ENCODE measurements at regions not wholly inside any gene's neighbourhood (a gene's known extent, or its start where the extent isn't known, plus 50 kb on each side); places are given as distances from the start of the nearest gene placed in this dataset.

DNA sequence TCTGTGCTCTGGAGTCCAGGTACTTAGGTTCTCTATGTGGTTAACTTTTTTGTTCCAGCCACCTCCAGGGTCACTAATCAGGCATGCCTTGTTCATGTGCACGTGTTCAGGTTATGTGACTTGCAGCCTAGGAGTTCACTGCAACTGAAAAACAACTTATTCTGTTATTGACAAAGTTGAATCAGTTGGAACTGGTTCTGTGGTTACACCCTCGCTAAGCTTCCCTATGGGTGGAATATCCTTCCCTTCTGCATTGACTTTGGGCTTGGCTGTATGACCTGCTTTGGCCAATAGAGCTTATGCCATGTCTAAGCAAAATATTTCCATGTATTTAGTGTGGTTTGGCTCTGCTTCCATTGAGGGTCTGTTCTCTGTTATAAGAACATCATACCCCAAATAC lies 66.0 kb upstream of the DNAH14 start:
- TF ChIP-seq ZNF114 (CRISPR knock-in tag; IDR thresholded peaks at IDR 0.05) = no peak
- TF ChIP-seq, protein P1, sequence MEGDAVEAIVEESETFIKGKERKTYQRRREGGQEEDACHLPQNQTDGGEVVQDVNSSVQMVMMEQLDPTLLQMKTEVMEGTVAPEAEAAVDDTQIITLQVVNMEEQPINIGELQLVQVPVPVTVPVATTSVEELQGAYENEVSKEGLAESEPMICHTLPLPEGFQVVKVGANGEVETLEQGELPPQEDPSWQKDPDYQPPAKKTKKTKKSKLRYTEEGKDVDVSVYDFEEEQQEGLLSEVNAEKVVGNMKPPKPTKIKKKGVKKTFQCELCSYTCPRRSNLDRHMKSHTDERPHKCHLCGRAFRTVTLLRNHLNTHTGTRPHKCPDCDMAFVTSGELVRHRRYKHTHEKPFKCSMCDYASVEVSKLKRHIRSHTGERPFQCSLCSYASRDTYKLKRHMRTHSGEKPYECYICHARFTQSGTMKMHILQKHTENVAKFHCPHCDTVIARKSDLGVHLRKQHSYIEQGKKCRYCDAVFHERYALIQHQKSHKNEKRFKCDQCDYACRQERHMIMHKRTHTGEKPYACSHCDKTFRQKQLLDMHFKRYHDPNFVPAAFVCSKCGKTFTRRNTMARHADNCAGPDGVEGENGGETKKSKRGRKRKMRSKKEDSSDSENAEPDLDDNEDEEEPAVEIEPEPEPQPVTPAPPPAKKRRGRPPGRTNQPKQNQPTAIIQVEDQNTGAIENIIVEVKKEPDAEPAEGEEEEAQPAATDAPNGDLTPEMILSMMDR (conservative IDR thresholded peaks at IDR 0.05; ENCODE audit: low read depth in 2 of 2) = no peak
- TF ChIP-seq POLR2AphosphoS5 (IDR thresholded peaks at IDR 0.05; ENCODE audit: low read depth) = no peak
- TF ChIP-seq EZH2 (IDR thresholded peaks at IDR 0.05; ENCODE audit: low read depth, unreplicated experiment) = no peak
- no peak for TF ChIP-seq EZH2phosphoT487 (IDR thresholded peaks at IDR 0.05; ENCODE audit: unreplicated experiment)
- TF ChIP-seq, protein P2, sequence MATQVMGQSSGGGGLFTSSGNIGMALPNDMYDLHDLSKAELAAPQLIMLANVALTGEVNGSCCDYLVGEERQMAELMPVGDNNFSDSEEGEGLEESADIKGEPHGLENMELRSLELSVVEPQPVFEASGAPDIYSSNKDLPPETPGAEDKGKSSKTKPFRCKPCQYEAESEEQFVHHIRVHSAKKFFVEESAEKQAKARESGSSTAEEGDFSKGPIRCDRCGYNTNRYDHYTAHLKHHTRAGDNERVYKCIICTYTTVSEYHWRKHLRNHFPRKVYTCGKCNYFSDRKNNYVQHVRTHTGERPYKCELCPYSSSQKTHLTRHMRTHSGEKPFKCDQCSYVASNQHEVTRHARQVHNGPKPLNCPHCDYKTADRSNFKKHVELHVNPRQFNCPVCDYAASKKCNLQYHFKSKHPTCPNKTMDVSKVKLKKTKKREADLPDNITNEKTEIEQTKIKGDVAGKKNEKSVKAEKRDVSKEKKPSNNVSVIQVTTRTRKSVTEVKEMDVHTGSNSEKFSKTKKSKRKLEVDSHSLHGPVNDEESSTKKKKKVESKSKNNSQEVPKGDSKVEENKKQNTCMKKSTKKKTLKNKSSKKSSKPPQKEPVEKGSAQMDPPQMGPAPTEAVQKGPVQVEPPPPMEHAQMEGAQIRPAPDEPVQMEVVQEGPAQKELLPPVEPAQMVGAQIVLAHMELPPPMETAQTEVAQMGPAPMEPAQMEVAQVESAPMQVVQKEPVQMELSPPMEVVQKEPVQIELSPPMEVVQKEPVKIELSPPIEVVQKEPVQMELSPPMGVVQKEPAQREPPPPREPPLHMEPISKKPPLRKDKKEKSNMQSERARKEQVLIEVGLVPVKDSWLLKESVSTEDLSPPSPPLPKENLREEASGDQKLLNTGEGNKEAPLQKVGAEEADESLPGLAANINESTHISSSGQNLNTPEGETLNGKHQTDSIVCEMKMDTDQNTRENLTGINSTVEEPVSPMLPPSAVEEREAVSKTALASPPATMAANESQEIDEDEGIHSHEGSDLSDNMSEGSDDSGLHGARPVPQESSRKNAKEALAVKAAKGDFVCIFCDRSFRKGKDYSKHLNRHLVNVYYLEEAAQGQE (IDR thresholded peaks at IDR 0.05; ENCODE audit: unreplicated experiment) = no peak
- TF ChIP-seq, protein P3, sequence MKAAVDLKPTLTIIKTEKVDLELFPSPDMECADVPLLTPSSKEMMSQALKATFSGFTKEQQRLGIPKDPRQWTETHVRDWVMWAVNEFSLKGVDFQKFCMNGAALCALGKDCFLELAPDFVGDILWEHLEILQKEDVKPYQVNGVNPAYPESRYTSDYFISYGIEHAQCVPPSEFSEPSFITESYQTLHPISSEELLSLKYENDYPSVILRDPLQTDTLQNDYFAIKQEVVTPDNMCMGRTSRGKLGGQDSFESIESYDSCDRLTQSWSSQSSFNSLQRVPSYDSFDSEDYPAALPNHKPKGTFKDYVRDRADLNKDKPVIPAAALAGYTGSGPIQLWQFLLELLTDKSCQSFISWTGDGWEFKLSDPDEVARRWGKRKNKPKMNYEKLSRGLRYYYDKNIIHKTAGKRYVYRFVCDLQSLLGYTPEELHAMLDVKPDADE (IDR thresholded peaks at IDR 0.05) = no peak
- TF ChIP-seq NANOG (IDR thresholded peaks at IDR 0.05; ENCODE audit: borderline replicate concordance) = no peak
- TF ChIP-seq CREB1 (CRISPR knock-in tag; IDR thresholded peaks at IDR 0.05; ENCODE audit: low read depth) = no peak
- TF ChIP-seq, protein P4, sequence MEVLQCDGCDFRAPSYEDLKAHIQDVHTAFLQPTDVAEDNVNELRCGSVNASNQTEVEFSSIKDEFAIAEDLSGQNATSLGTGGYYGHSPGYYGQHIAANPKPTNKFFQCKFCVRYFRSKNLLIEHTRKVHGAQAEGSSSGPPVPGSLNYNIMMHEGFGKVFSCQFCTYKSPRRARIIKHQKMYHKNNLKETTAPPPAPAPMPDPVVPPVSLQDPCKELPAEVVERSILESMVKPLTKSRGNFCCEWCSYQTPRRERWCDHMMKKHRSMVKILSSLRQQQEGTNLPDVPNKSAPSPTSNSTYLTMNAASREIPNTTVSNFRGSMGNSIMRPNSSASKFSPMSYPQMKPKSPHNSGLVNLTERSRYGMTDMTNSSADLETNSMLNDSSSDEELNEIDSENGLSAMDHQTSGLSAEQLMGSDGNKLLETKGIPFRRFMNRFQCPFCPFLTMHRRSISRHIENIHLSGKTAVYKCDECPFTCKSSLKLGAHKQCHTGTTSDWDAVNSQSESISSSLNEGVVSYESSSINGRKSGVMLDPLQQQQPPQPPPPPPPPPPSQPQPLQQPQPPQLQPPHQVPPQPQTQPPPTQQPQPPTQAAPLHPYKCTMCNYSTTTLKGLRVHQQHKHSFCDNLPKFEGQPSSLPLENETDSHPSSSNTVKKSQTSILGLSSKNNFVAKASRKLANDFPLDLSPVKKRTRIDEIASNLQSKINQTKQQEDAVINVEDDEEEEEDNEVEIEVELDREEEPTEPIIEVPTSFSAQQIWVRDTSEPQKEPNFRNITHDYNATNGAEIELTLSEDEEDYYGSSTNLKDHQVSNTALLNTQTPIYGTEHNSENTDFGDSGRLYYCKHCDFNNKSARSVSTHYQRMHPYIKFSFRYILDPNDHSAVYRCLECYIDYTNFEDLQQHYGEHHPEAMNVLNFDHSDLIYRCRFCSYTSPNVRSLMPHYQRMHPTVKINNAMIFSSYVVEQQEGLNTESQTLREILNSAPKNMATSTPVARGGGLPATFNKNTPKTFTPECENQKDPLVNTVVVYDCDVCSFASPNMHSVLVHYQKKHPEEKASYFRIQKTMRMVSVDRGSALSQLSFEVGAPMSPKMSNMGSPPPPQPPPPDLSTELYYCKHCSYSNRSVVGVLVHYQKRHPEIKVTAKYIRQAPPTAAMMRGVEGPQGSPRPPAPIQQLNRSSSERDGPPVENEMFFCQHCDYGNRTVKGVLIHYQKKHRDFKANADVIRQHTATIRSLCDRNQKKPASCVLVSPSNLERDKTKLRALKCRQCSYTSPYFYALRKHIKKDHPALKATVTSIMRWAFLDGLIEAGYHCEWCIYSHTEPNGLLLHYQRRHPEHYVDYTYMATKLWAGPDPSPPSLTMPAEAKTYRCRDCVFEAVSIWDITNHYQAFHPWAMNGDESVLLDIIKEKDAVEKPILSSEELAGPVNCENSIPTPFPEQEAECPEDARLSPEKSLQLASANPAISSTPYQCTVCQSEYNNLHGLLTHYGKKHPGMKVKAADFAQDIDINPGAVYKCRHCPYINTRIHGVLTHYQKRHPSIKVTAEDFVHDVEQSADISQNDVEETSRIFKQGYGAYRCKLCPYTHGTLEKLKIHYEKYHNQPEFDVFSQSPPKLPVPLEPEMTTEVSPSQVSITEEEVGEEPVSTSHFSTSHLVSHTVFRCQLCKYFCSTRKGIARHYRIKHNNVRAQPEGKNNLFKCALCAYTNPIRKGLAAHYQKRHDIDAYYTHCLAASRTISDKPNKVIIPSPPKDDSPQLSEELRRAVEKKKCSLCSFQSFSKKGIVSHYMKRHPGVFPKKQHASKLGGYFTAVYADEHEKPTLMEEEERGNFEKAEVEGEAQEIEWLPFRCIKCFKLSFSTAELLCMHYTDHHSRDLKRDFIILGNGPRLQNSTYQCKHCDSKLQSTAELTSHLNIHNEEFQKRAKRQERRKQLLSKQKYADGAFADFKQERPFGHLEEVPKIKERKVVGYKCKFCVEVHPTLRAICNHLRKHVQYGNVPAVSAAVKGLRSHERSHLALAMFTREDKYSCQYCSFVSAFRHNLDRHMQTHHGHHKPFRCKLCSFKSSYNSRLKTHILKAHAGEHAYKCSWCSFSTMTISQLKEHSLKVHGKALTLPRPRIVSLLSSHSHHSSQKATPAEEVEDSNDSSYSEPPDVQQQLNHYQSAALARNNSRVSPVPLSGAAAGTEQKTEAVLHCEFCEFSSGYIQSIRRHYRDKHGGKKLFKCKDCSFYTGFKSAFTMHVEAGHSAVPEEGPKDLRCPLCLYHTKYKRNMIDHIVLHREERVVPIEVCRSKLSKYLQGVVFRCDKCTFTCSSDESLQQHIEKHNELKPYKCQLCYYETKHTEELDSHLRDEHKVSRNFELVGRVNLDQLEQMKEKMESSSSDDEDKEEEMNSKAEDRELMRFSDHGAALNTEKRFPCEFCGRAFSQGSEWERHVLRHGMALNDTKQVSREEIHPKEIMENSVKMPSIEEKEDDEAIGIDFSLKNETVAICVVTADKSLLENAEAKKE (CRISPR knock-in tag; IDR thresholded peaks at IDR 0.05) = no peak
